ENCODE measurements at regions not wholly inside any gene's neighbourhood (a gene's known extent, or its start where the extent isn't known, plus 50 kb on each side); places are given as distances from the start of the nearest gene placed in this dataset.

GRCh38 chr4:12324965-12325364, 896.3 kb upstream of the HS3ST1 start:
- Histone ChIP-seq H3K4me3 (no peak overlapping the region), H3K27ac (no peak overlapping the region), H3K27me3 (no peaks in the 10 kb centered on the region), H3K36me3 (no peaks in the 10 kb centered on the region), H3K9me3 (no peaks in the 10 kb centered on the region), H3K4me1 (no peaks in the 10 kb centered on the region)
- DNase-seq (no peak), ATAC-seq (no peak)
- intact Hi-C loops (cut with DNase I; ENCODE audit: low total_unique reads) (no loop called here), in situ Hi-C loops (cut with MboI; ENCODE audit: low sequenced_read_pairs in 4 of 4) (no loop called here)
- TF ChIP-seq CTCF (IDR thresholded peaks at IDR 0.05 in 4 of 5, conservative IDR thresholded peaks at IDR 0.05 in 1 of 5) = no peak
- no peak for TF ChIP-seq POLR2A (IDR thresholded peaks at IDR 0.05)

- H3K27me3 ChIP-seq = no peaks in the 10 kb centered on the region
- no peaks in the 10 kb centered on the region for H3K4me1 ChIP-seq
- no peaks in the 10 kb centered on the region for H3K9me3 ChIP-seq
- ATAC-seq = no peak
- no peak overlapping the region for H3K27ac ChIP-seq
- DNase-seq = no peak
- in situ Hi-C loops (cut with MboI; ENCODE audit: low sequenced_read_pairs in 4 of 4) (no loop called here), intact Hi-C loops (cut with DNase I; ENCODE audit: low total_unique reads) (no loop called here)
- H3K4me3 ChIP-seq = no peak overlapping the region
- H3K36me3 ChIP-seq = no peaks in the 10 kb centered on the region
- TF ChIP-seq CTCF (IDR thresholded peaks at IDR 0.05 in 4 of 5, conservative IDR thresholded peaks at IDR 0.05 in 1 of 5) (no peak), POLR2A (IDR thresholded peaks at IDR 0.05) (no peak)
Observed at GRCh38 chr4:12319765-12320164, 891.1 kb upstream of the HS3ST1 start.

- DNase-seq (no peak), ATAC-seq (no peak)
- H3K36me3 ChIP-seq = no peaks in the 10 kb centered on the region
- H3K27me3 ChIP-seq = no peaks in the 10 kb centered on the region
- no peak overlapping the region for H3K4me3 ChIP-seq
- no peak overlapping the region for H3K27ac ChIP-seq
- intact Hi-C loops (cut with DNase I; ENCODE audit: low total_unique reads) = no loop called here
- in situ Hi-C loops (cut with MboI; ENCODE audit: low sequenced_read_pairs in 4 of 4) = no loop called here
- H3K9me3 ChIP-seq = no peaks in the 10 kb centered on the region
- TF ChIP-seq POLR2A (IDR thresholded peaks at IDR 0.05) = no peak
- no peaks in the 10 kb centered on the region for H3K4me1 ChIP-seq
Observed at GRCh38 chr4:12304905-12305304, 876.2 kb upstream of the HS3ST1 start.

- Histone ChIP-seq H3K4me1 (no peaks in the 10 kb centered on the region), H3K27me3 (no peaks in the 10 kb centered on the region), H3K27ac (no peak overlapping the region), H3K9me3 (no peaks in the 10 kb centered on the region), H3K36me3 (no peaks in the 10 kb centered on the region), H3K4me3 (no peak overlapping the region)
- DNase-seq (no peak), ATAC-seq (no peak)
- TF ChIP-seq CTCF (IDR thresholded peaks at IDR 0.05 in 4 of 5, conservative IDR thresholded peaks at IDR 0.05 in 1 of 5) (no peak), POLR2A (IDR thresholded peaks at IDR 0.05) (no peak)
- in situ Hi-C loops (cut with MboI; ENCODE audit: low sequenced_read_pairs in 4 of 4) (no loop called here), intact Hi-C loops (cut with DNase I; ENCODE audit: low total_unique reads) (no loop called here)
Observed at GRCh38 chr4:12296366-12296765, 867.7 kb upstream of the HS3ST1 start.

- H3K36me3 ChIP-seq = no peaks in the 10 kb centered on the region
- H3K9me3 ChIP-seq = no peaks in the 10 kb centered on the region
- no peaks in the 10 kb centered on the region for H3K27me3 ChIP-seq
- TF ChIP-seq CTCF (IDR thresholded peaks at IDR 0.05 in 4 of 5, conservative IDR thresholded peaks at IDR 0.05 in 1 of 5) = no peak
- TF ChIP-seq POLR2A (IDR thresholded peaks at IDR 0.05) = no peak
- intact Hi-C loops (cut with DNase I; ENCODE audit: low total_unique reads) (no loop called here), in situ Hi-C loops (cut with MboI; ENCODE audit: low sequenced_read_pairs in 4 of 4) (no loop called here)
- ATAC-seq = no peak
- H3K4me3 ChIP-seq = no peak overlapping the region
- DNase-seq = no peak
- no peaks in the 10 kb centered on the region for H3K4me1 ChIP-seq
- no peak overlapping the region for H3K27ac ChIP-seq
Observed at GRCh38 chr4:12293906-12294525, 865.3 kb upstream of the HS3ST1 start.
